IMR-90 (cell line): ENCODE measurements at regions not wholly inside any gene's neighbourhood (a gene's known extent, or its start where the extent isn't known, plus 50 kb on each side); places are given as distances from the start of the nearest gene placed in this dataset.

ENCODE experiments used
- BHLHE40 ChIP-seq: fragments of 150-350 bp; IDR thresholded peaks from 2 replicates; pipeline ENCODE4 v1.6.1; 2016; ENCODE audit warnings: mild to moderate bottlenecking, low read depth, low read length
- CEBPB ChIP-seq: IDR thresholded peaks from 2 replicates; pipeline ENCODE4 v1.6.1; 2012; ENCODE audit warnings: low read depth, low read length, improper control_type of control experiment
- CHD1 ChIP-seq: IDR thresholded peaks from 2 replicates; pipeline ENCODE4 v1.6.1; 2012; ENCODE audit warnings: low read depth, low read length, improper control_type of control experiment
- CTCF ChIP-seq: conservative IDR thresholded peaks from 2 replicates; pipeline ENCODE4 v1.5.1; 2012; ENCODE audit warnings: mild to moderate bottlenecking, low read depth, low read length, improper control_type of control experiment
- MAFK ChIP-seq: IDR thresholded peaks from 2 replicates; pipeline ENCODE4 v1.6.1; 2012; ENCODE audit warnings: low read depth, low read length, improper control_type of control experiment
- MAZ ChIP-seq: IDR thresholded peaks from 2 replicates; pipeline ENCODE4 v1.6.1; 2012; ENCODE audit warnings: low read depth, mild to moderate bottlenecking, low read length, improper control_type of control experiment, moderate library complexity, borderline replicate concordance
- MXI1 ChIP-seq: IDR thresholded peaks from 2 replicates; pipeline ENCODE4 v1.6.1; 2012; ENCODE audit warnings: low read depth, mild to moderate bottlenecking, low read length, moderate library complexity, borderline replicate concordance
- POLR2A ChIP-seq: IDR thresholded peaks from 2 replicates; pipeline ENCODE4 v1.6.1; 2012; ENCODE audit warnings: mild to moderate bottlenecking, low read depth, low read length
- RAD21 ChIP-seq: IDR thresholded peaks from 2 replicates; pipeline ENCODE4 v1.6.1; 2012; ENCODE audit warnings: low read length, improper control_type of control experiment
- RCOR1 ChIP-seq: IDR thresholded peaks from 2 replicates; pipeline ENCODE4 v1.6.1; 2012; ENCODE audit warnings: mild to moderate bottlenecking, low read length, improper control_type of control experiment; ENCODE audit not compliant: insufficient replicate concordance
- SMC3 ChIP-seq: fragments of 150-350 bp; IDR thresholded peaks from 2 replicates; pipeline ENCODE4 v1.6.1; 2016; ENCODE audit warnings: low read depth, mild to moderate bottlenecking, antibody characterized with exemption, low read length, moderate library complexity

DNA sequence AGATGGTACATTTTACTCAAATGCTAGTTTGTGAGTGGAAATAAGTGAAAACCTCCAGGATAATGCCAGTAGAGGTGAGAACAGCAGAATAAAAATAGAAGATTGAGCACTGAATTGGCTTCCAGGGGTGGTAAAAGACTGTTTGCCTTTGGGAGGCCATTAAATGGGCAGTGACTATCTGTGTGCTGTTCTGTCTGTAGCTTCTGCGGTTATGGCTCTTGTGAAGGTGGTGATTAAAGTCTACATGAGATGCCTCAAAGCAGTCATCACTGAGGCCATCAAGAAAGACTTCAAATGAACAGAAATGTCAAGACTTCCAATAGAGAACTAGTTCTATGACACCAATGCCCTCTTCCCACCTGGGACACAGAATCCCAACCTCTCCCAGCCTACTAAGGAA, 108.8 kb downstream of the EFHB start:
- TF ChIP-seq POLR2A (no peak), SMC3 (no peak), MXI1 (no peak), BHLHE40 (no peak), CTCF (no peak), MAFK (no peak), MAZ (no peak), RCOR1 (no peak), RAD21 (no peak), CHD1 (no peak), CEBPB (no peak)
